WTC11 (cell line): ENCODE measurements at regions not wholly inside any gene's neighbourhood (a gene's known extent, or its start where the extent isn't known, plus 50 kb on each side); places are given as distances from the start of the nearest gene placed in this dataset.
A peak's percentile ranks its signal among the peaks of the same experiment; 100 is the strongest.

Experiments
- ATAC-seq: fragments of 200-7000 bp; cut with Tn5 transposase; 2 replicates; pipeline ENCODE4 v1.10.0; 2021; ENCODE audit warnings: mild to moderate bottlenecking, moderate library complexity
- CTCF ChIA-PET: fragments of 300-600 bp; sonication (Branson Sonifier 250); formaldehyde crosslinking; loops from one replicate; lab custom pipeline; 2021; ENCODE audit warnings: antibody characterized with exemption; lab: Charles Lee
- POLR2A ChIA-PET: fragments of 350-600 bp; sonication (Branson Sonifier 250); formaldehyde crosslinking; loops from one replicate; lab custom pipeline; 2021; ENCODE audit warnings: antibody characterized with exemption; lab: Charles Lee
- DNase-seq: peaks from one replicate; pipeline ENCODE4 v3.0.0; 2021; ENCODE audit warnings: low spot score
- H3K27ac Mint-ChIP-seq: 2 replicates; pipeline ENCODE4 v1.8.0; 2021; ENCODE audit warnings: mixed read lengths
- H3K27me3 Mint-ChIP-seq: 2 replicates; pipeline ENCODE4 v1.8.0; 2021; ENCODE audit warnings: low read depth, mild to moderate bottlenecking, moderate library complexity, mixed read lengths
- H3K36me3 Mint-ChIP-seq: 2 replicates; pipeline ENCODE4 v1.8.0; 2021; ENCODE audit warnings: mixed read lengths
- H3K4me1 Mint-ChIP-seq: 2 replicates; pipeline ENCODE4 v1.8.0; 2022; ENCODE audit warnings: mixed read lengths
- H3K4me3 Mint-ChIP-seq: 2 replicates; pipeline ENCODE4 v1.8.0; 2021; ENCODE audit warnings: mild to moderate bottlenecking, moderate library complexity, mixed read lengths
- H3K9me3 Mint-ChIP-seq: 2 replicates; pipeline ENCODE4 v1.8.0; 2021; ENCODE audit warnings: mixed read lengths
- ATF1 ChIP-seq: sonication (generic); formaldehyde crosslinking; IDR thresholded peaks from 2 replicates; pipeline ENCODE4 v1.8.1; 2023; ENCODE audit warnings: mild to moderate bottlenecking, moderate library complexity, missing genetic modification reagents
- CREM ChIP-seq: sonication (generic); formaldehyde crosslinking; IDR thresholded peaks from 2 replicates; pipeline ENCODE4 v1.8.1; 2022; ENCODE audit warnings: mild to moderate bottlenecking, missing genetic modification reagents, moderate library complexity
- ESRRA ChIP-seq: sonication (generic); formaldehyde crosslinking; IDR thresholded peaks from 2 replicates; pipeline ENCODE4 v1.8.1; 2022; ENCODE audit warnings: mild to moderate bottlenecking, missing genetic modification reagents, borderline replicate concordance
- FOXJ3 ChIP-seq: sonication (generic); formaldehyde crosslinking; IDR thresholded peaks from 2 replicates; pipeline ENCODE4 v1.9.0; 2021; ENCODE audit warnings: missing genetic modification reagents, mild to moderate bottlenecking, borderline replicate concordance
- FOXK1 ChIP-seq: sonication (generic); formaldehyde crosslinking; IDR thresholded peaks from 2 replicates; pipeline ENCODE4 v1.8.0; 2022; ENCODE audit warnings: mild to moderate bottlenecking, moderate library complexity, missing genetic modification reagents
- GABPB1 ChIP-seq: sonication (generic); formaldehyde crosslinking; IDR thresholded peaks from 2 replicates; pipeline ENCODE4 v1.8.1; 2023; ENCODE audit warnings: mild to moderate bottlenecking, missing genetic modification reagents
- GTF2I ChIP-seq: fragments of 250-450 bp; sonication (Bioruptor Pico); conservative IDR thresholded peaks from 2 replicates; pipeline ENCODE4 v1.4.0; 2021; ENCODE audit warnings: mild to moderate bottlenecking
- KAT7 ChIP-seq: sonication (generic); formaldehyde crosslinking; IDR thresholded peaks from 2 replicates; pipeline ENCODE4 v1.8.1; 2023; ENCODE audit warnings: missing genetic modification reagents, mild to moderate bottlenecking, borderline replicate concordance
- TCF7 ChIP-seq: sonication (generic); formaldehyde crosslinking; IDR thresholded peaks from 2 replicates; pipeline ENCODE4 v1.8.0; 2022; ENCODE audit warnings: mild to moderate bottlenecking, low read depth, missing genetic modification reagents, moderate library complexity
- ZNF121 ChIP-seq: sonication (generic); formaldehyde crosslinking; IDR thresholded peaks from 2 replicates; pipeline ENCODE4 v1.8.0; 2023; ENCODE audit warnings: missing genetic modification reagents
- ZNF138 ChIP-seq: sonication (generic); formaldehyde crosslinking; conservative IDR thresholded peaks from 2 replicates; pipeline ENCODE4 v1.8.1; 2022; ENCODE audit warnings: mild to moderate bottlenecking, moderate library complexity, missing genetic modification reagents
- ZNF317 ChIP-seq: sonication (generic); formaldehyde crosslinking; IDR thresholded peaks from 2 replicates; pipeline ENCODE4 v1.8.1; 2023; ENCODE audit warnings: low read depth, mild to moderate bottlenecking, moderate library complexity, missing genetic modification reagents, borderline replicate concordance
- ZNF396 ChIP-seq: fragments of 250-450 bp; sonication (Bioruptor Pico); IDR thresholded peaks from 2 replicates; pipeline ENCODE4 v1.8.0; 2021; ENCODE audit warnings: mild to moderate bottlenecking, moderate library complexity, borderline replicate concordance
- TF ChIP-seq, protein P1 (sequence below): sonication (generic); formaldehyde crosslinking; IDR thresholded peaks from 2 replicates; pipeline ENCODE4 v1.8.0; 2023; ENCODE audit warnings: missing genetic modification reagents
- TF ChIP-seq, protein P2 (sequence below): fragments of 250-450 bp; sonication (Bioruptor Pico); IDR thresholded peaks from 2 replicates; pipeline ENCODE4 v1.9.0; 2021; ENCODE audit warnings: mild to moderate bottlenecking
- TF ChIP-seq, protein P3 (sequence below): sonication (generic); formaldehyde crosslinking; conservative IDR thresholded peaks from 2 replicates; pipeline ENCODE4 v1.8.1; 2023; ENCODE audit warnings: mild to moderate bottlenecking, low read depth, missing genetic modification reagents, moderate library complexity

DNA sequence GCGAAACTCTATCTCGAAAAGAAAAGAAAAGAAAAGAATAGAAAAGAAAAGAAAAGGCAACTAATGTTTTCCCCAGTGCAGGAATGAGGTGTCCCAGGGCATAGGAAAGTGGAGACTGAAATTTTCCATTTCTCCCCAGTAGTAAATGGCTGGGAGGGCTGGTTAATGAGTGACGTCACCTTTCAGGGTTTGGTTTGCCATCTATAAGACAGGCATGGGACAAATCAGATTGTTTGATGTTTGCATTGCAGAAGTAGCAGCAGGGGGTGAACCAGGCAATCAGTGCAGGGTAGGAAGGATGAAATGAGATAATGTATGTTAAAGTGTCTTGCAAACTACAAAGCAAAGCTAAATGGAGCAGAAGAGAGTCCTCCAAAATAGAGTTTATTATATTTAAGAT is 533.4 kb downstream of the PKHD1 start (continued):
- TF ChIP-seq GABPB1 (CRISPR knock-in tag) (no peak), CREM (CRISPR knock-in tag) (no peak), KAT7 (no peak), ZNF317 (CRISPR knock-in tag) (no peak), ZNF396 (CRISPR knock-in tag) (no peak)
- TF ChIP-seq, protein P1, sequence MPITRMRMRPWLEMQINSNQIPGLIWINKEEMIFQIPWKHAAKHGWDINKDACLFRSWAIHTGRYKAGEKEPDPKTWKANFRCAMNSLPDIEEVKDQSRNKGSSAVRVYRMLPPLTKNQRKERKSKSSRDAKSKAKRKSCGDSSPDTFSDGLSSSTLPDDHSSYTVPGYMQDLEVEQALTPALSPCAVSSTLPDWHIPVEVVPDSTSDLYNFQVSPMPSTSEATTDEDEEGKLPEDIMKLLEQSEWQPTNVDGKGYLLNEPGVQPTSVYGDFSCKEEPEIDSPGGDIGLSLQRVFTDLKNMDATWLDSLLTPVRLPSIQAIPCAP (CRISPR knock-in tag) = no peak
- TF ChIP-seq, protein P2, sequence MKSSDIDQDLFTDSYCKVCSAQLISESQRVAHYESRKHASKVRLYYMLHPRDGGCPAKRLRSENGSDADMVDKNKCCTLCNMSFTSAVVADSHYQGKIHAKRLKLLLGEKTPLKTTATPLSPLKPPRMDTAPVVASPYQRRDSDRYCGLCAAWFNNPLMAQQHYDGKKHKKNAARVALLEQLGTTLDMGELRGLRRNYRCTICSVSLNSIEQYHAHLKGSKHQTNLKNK (CRISPR knock-in tag) = no peak
- TF ChIP-seq, protein P3, sequence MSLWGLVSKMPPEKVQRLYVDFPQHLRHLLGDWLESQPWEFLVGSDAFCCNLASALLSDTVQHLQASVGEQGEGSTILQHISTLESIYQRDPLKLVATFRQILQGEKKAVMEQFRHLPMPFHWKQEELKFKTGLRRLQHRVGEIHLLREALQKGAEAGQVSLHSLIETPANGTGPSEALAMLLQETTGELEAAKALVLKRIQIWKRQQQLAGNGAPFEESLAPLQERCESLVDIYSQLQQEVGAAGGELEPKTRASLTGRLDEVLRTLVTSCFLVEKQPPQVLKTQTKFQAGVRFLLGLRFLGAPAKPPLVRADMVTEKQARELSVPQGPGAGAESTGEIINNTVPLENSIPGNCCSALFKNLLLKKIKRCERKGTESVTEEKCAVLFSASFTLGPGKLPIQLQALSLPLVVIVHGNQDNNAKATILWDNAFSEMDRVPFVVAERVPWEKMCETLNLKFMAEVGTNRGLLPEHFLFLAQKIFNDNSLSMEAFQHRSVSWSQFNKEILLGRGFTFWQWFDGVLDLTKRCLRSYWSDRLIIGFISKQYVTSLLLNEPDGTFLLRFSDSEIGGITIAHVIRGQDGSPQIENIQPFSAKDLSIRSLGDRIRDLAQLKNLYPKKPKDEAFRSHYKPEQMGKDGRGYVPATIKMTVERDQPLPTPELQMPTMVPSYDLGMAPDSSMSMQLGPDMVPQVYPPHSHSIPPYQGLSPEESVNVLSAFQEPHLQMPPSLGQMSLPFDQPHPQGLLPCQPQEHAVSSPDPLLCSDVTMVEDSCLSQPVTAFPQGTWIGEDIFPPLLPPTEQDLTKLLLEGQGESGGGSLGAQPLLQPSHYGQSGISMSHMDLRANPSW = no peak

DNA sequence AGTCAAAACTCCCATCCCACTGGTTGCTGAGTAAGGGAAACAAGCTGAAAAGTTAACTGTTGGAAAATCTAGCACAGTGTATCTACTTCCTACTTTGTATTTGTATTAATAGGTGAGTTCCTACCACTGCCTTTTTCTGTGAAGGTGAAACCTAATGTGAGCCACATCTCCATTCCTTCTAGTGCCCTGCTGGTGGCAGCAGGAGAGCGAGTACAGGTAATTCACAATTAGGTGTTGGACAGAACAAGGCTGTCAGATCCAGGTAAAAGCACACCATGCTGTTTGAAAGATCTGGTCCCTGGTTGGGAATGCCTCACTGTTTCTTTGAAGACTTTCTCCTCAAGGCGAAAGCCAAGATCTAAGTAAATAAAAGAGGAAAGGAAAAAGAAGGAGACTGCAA is 528.4 kb downstream of the PKHD1 start:
- TF ChIP-seq TCF7 (CRISPR knock-in tag) (no peak), ZNF121 (CRISPR knock-in tag) (peak; percentile 98)
- no peak overlapping the region for H3K27ac Mint-ChIP-seq
- H3K4me1 Mint-ChIP-seq = peaks cover 39% of the 10 kb centered on the region
- POLR2A ChIA-PET = no interaction called here
- DNase-seq (no peak), ATAC-seq (peak; percentile 88)
- no peaks in the 10 kb centered on the region for H3K9me3 Mint-ChIP-seq
- no peaks in the 10 kb centered on the region for H3K27me3 Mint-ChIP-seq
- H3K4me3 Mint-ChIP-seq = no peak overlapping the region
- CTCF ChIA-PET = interaction anchor here (1.0 kb wide), 1 partner anchor 11 kb away, joined by 3 read pairs; no protein-coding TSS in a partner anchor
- H3K36me3 Mint-ChIP-seq = no peaks in the 10 kb centered on the region

DNA sequence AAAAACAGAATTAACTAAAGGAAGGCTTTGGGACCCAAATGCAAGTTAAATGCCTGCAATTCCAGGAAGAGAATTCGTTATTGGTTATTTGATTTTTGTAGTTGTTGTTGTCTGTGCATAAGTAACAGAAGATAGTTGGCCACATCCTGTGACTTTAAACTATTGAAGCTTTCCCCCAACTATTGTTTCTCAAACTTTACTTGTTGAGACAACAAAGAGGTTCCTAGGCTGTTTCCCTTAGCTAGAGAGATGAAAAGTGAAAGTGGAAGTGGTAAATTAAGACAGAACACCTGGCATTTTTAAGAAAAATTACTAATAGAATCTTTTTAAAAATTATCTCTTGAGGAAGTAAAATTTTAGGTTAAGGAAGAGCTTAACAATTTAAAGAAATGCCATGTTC is 525.2 kb downstream of the PKHD1 start:
- ChIA-PET CTCF (no interaction called here), POLR2A (no interaction called here)
- TF ChIP-seq FOXJ3 (CRISPR knock-in tag) (no peak), GTF2I (no peak), ESRRA (CRISPR knock-in tag) (no peak), ATF1 (no peak), ZNF138 (CRISPR knock-in tag) (no peak), FOXK1 (no peak), TCF7 (CRISPR knock-in tag) (no peak), CREM (CRISPR knock-in tag) (no peak)
- TF ChIP-seq, protein P2 (CRISPR knock-in tag) = no peak
- Mint-ChIP-seq H3K4me1 (peaks cover 34% of the 10 kb centered on the region), H3K27me3 (no peaks in the 10 kb centered on the region), H3K9me3 (no peaks in the 10 kb centered on the region), H3K36me3 (no peaks in the 10 kb centered on the region), H3K4me3 (no peak overlapping the region; the same call in 1 of the 2 replicates), H3K27ac (no peak overlapping the region; the same call in 1 of the 2 replicates)
- no peak for ATAC-seq
- no peak for DNase-seq
